ENCODE measurements at regions not wholly inside any gene's neighbourhood (a gene's known extent, or its start where the extent isn't known, plus 50 kb on each side); places are given as distances from the start of the nearest gene placed in this dataset.

DNA sequence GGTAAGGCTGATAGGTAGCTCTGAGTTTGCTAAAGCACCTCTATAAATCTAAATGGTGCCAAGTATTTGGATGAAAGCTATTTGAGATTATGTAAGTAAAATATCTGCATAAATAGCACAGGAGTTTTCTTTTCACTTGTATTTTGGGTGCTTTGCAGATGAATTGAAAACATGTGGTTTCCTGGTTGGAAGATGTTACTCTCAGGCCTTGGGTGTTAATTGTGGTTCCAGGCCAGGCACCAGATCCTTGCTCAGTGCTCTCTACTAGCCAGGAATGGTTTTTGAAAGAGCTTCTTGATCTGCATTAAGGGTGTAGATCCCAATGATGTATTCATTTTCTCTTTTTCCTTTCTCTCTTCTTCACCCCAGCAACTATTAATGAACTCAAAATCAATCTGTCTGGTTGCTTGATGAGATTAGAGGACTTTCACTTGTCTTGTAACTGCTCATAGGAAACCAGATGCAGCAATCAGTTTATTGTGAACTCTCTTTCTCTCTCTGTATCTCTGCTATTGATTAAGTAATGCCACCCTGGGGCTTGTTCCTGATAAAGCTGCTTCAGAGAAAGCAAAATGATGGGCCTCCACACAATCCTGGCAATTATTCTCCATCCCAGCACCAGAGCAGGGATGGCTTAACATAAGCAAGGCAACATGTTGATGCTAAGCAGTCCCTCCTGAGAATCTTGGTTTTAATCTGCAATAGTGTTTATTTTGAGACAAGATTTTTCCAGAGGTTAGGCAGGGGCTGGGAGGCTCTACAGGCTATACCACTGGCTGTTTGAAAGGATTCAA, 147.0 kb upstream of the NTM start:
- no peak for TF ChIP-seq CTCF (IDR thresholded peaks at IDR 0.05; ENCODE audit: insufficient read depth, missing control alignments)
- FAIRE-seq (no peak), DNase-seq (ENCODE audit: insufficient read length, low spot score) (no peak)

DNA sequence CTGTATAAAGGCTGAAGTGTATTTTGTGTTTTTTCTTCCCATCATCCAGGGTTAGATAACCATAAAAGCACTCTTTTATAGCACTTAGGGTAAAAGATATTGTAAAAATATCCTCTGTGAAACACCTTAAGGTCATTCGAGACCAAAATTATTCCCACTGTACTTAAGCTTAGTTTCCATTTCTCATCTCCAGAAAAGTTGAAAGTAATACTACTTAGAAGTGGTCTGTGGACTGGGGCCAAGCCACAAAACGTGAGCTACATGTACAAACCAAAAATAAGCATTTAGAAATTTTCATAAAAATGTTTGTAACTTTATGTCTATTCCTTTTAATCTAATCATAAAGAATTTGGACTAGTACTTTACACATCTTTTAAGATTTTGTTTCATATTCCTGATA, 142.0 kb upstream of the NTM start:
- no peak for TF ChIP-seq CTCF (IDR thresholded peaks at IDR 0.05; ENCODE audit: insufficient read depth, missing control alignments)
- FAIRE-seq = no peak

DNA sequence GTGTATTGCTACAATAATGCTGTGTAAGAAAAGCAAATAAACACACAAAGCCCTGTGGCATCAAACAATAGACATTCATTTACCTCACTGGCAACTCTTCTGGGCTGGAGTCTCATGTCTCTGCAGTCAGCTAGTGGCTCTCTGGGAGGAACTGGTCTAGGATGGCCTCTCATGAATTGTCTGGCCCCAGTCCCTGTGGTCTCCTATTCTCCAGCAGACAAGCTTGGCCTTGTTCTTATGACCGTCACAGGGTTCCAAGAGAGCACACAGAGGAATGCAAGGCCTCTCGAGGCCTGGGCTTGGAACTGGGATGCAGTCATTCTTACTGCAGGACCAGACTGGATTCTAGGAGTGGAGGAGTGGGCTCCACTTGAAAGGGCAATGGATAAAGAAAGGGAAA, 141.2 kb upstream of the NTM start:
- no peak for DNase-seq (ENCODE audit: insufficient read length, low spot score)
- no peak for TF ChIP-seq CTCF (IDR thresholded peaks at IDR 0.05; ENCODE audit: insufficient read depth, missing control alignments)
- FAIRE-seq = no peak

More for the DNA sequence above, 142.0 kb upstream of the NTM start:
- no peak for DNase-seq (ENCODE audit: insufficient read length, low spot score)

GRCh38 chr11:131231317-131231940, 139.0 kb upstream of the NTM start:
- no peak for DNase-seq (ENCODE audit: insufficient read length, low spot score)
- no peak for FAIRE-seq
- TF ChIP-seq CTCF (IDR thresholded peaks at IDR 0.05; ENCODE audit: insufficient read depth, missing control alignments) = no peak

DNA sequence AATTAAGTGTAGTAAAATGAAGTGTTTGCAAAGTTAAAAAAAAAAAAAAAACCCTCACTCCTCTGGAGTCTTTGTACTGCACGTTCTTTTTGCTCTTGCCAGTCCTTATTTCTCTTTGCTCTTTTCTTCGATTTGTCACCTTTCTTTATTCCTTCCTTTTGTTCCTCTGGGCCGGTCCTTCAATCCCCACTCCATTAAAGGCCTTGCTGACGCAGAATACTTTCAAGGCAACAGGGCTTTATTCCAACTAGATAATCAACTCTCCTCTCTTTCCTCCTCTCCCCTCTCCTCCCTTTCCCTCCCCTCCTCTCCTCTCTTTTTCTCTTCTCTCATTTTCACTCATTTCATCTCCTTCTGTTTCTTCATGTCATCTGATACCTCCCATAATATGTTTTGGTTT, 138.2 kb upstream of the NTM start:
- FAIRE-seq (no peak), DNase-seq (ENCODE audit: insufficient read length, low spot score) (no peak)
- no peak for TF ChIP-seq CTCF (IDR thresholded peaks at IDR 0.05; ENCODE audit: insufficient read depth, missing control alignments)

DNA sequence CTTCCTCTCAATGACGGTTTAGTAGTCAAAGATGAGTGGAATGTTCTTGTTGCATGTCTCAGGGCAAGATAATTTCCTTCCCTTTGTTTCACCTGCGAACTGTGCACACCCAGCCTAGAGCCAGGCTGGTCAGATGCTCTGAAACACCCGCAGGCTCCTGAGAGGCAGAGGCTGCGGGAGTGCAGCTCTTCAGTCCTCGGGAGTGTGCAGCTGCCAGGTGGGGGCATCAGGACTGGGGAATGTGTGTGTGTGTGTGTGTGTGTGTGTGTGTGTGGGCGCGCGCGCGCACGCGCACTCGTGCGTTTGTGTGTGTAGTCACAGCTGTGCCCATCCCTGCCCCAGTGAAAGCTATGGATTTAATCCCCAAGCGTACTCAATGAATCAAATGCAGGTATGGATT, 136.2 kb upstream of the NTM start:
- DNase-seq (ENCODE audit: insufficient read length, low spot score) (no peak), FAIRE-seq (no peak)
- no peak for TF ChIP-seq CTCF (IDR thresholded peaks at IDR 0.05; ENCODE audit: insufficient read depth, missing control alignments)

Measured in D721Med (cell line).